Gastroesophageal sphincter (tissue), 4 donors: ENCODE measurements at regions not wholly inside any gene's neighbourhood (a gene's known extent, or its start where the extent isn't known, plus 50 kb on each side); places are given as distances from the start of the nearest gene placed in this dataset.

Experiments used
- ATAC-seq: fragments of 150-250 bp; one replicate; pipeline ENCODE4 v1.9.1; 2016; ENCODE audit warnings: mild to moderate bottlenecking, moderate library complexity
- H3K27ac ChIP-seq, 4 donors: fragments of 200-600 bp; sonication (generic) in 3 of 4; 1 replicate in 3 of 4; 2 replicates in 1 of 4; pipeline ENCODE4 v1.5.1; 2016 to 2019
- H3K27me3 ChIP-seq: fragments of 200-600 bp; sonication (generic); one replicate; pipeline ENCODE4 v1.5.1; 2019
- H3K36me3 ChIP-seq, 2 donors: fragments of 200-600 bp; sonication (generic); one replicate each; pipeline ENCODE4 v1.5.1; 2019; ENCODE audit warnings: control low read depth in 1 of 2
- H3K4me1 ChIP-seq, 3 donors: fragments of 200-600 bp; sonication (generic); 1 replicate in 2 of 3; 2 replicates in 1 of 3; pipeline ENCODE4 v1.5.1; 2016 to 2019; ENCODE audit warnings: control low read depth in 2 of 3
- H3K4me3 ChIP-seq, 2 donors: fragments of 200-600 bp; sonication (generic); one replicate each; pipeline ENCODE4 v1.5.1; 2019; ENCODE audit warnings: mild to moderate bottlenecking in 1 of 2, moderate library complexity in 1 of 2
- H3K9me3 ChIP-seq, 3 donors: fragments of 200-600 bp; sonication (generic); one replicate each; pipeline ENCODE4 v1.5.1; 2017 to 2019; ENCODE audit warnings: control low read depth in 2 of 3
- EP300 ChIP-seq: sonication (generic); formaldehyde crosslinking; IDR thresholded peaks from one replicate; pipeline ENCODE4 v1.6.1; 2017; ENCODE audit warnings: antibody characterized with exemption, mild to moderate bottlenecking
- POLR2A ChIP-seq, 2 donors: fragments of 450-650 bp; IDR thresholded peaks; one replicate each; pipeline ENCODE4 v1.6.1; 2017; ENCODE audit warnings: antibody characterized with exemption in 2 of 2, mild to moderate bottlenecking in 2 of 2, moderate library complexity in 1 of 2
- POLR2AphosphoS5 ChIP-seq: sonication (generic); formaldehyde crosslinking; IDR thresholded peaks from one replicate; pipeline ENCODE4 v1.6.1; 2017; ENCODE audit warnings: antibody characterized with exemption
- WGBS, 2 donors: methylation state at CpG; one replicate each; pipeline ENCODE4 v1.1.5; 2018; ENCODE audit warnings: low coverage in 1 of 2; 5-methylcytosine and 5-hydroxymethylcytosine counted together
- TF ChIP-seq, protein P1 (sequence below), 4 experiments: fragments of 200-600 bp in 2 of 4; fragments of 450-650 bp in 2 of 4; sonication (generic) in 1 of 4; IDR thresholded peaks; one replicate each; pipeline ENCODE4 v1.5.1; 2017 to 2019; ENCODE audit warnings: antibody characterized with exemption in 4 of 4, mild to moderate bottlenecking in 2 of 4, moderate library complexity in 2 of 4

- WGBS, 2 donors, result 0 to 40% methylated on average over 1 to 2 of the region's 4 CpGs
- Histone ChIP-seq H3K4me1 (no peaks in the 10 kb centered on the region), H3K36me3 (no peaks in the 10 kb centered on the region), H3K4me3 (no peak overlapping the region), H3K9me3 (peaks cover 0 to 5% (median 0%) of the 10 kb centered on the region in 3 donors), H3K27me3 (peaks cover 91% of the 10 kb centered on the region), H3K27ac (no peak overlapping the region)
- TF ChIP-seq POLR2AphosphoS5 (no peak), POLR2A (IDR thresholded peaks at IDR 0.05) (no peak), EP300 (no peak)
- TF ChIP-seq, protein P1, sequence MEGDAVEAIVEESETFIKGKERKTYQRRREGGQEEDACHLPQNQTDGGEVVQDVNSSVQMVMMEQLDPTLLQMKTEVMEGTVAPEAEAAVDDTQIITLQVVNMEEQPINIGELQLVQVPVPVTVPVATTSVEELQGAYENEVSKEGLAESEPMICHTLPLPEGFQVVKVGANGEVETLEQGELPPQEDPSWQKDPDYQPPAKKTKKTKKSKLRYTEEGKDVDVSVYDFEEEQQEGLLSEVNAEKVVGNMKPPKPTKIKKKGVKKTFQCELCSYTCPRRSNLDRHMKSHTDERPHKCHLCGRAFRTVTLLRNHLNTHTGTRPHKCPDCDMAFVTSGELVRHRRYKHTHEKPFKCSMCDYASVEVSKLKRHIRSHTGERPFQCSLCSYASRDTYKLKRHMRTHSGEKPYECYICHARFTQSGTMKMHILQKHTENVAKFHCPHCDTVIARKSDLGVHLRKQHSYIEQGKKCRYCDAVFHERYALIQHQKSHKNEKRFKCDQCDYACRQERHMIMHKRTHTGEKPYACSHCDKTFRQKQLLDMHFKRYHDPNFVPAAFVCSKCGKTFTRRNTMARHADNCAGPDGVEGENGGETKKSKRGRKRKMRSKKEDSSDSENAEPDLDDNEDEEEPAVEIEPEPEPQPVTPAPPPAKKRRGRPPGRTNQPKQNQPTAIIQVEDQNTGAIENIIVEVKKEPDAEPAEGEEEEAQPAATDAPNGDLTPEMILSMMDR (IDR thresholded peaks at IDR 0.05), result no peak
- no peak for ATAC-seq
Measured at GRCh38 chr16:86773354-86773715, 195.0 kb downstream of the FOXL1 start.

DNA sequence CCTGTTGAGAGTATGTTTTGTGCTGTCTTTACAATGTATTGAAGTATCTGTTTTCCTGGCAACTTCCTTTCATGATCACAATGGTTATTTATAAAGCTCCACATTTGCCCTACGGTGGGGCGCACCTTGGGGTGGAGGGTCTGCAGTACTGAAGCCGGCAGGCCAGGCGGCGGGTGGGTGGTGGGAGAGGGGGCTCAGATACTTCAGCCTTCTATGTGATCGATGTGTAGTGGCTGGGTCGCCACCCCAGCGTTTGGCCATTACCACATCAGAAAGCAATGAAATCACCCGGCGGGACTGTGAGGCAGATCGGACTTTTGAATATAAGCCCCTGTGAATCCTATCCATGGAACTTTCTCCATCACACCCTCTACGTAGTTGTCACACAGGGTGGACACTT lies 196.6 kb downstream of the FOXL1 start:
- Histone ChIP-seq H3K36me3 (no peaks in the 10 kb centered on the region), H3K9me3 (peaks cover 0 to 5% (median 0%) of the 10 kb centered on the region in 3 donors), H3K27ac (no peak overlapping the region), H3K4me1 (no peaks in the 10 kb centered on the region), H3K27me3 (peaks cover 91% of the 10 kb centered on the region), H3K4me3 (no peak overlapping the region)
- ATAC-seq, result no peak
- WGBS, 2 donors, result 66 to 86% methylated on average over 4 to 8 of the region's 12 CpGs
- TF ChIP-seq EP300 (no peak), POLR2AphosphoS5 (no peak), POLR2A (IDR thresholded peaks at IDR 0.05) (no peak)
- TF ChIP-seq, protein P1 (IDR thresholded peaks at IDR 0.05), result no peak

DNA sequence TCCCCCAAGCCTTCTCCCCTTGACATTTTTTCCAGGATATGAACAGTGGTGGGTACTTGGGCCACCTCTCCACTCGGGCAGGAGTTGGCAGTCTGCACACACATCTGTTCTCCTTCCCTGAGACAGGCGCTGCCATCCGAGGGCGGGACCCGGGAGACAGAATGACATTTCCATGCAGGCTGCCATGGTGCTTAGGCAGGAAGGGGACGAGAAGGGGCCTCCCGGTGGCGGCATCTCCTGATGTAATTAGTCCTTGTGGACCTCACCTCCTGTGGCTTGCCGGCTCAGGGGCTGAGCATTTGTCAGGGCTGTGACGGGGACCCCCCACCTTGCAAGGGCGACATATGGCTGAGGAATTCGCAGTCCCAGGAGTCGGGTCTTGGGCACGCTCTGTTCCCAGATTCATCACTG lies 197.2 kb downstream of the FOXL1 start:
- TF ChIP-seq EP300, result no peak
- no peak for TF ChIP-seq POLR2AphosphoS5
- TF ChIP-seq POLR2A (IDR thresholded peaks at IDR 0.05), result no peak
- TF ChIP-seq, protein P1 (IDR thresholded peaks at IDR 0.05), result no peak
- H3K27me3 ChIP-seq, result peaks cover 91% of the 10 kb centered on the region
- no peaks in the 10 kb centered on the region for H3K4me1 ChIP-seq
- no peak overlapping the region for H3K4me3 ChIP-seq
- 15% methylated on average over 4 of the region's 14 CpGs; no CpG with 5 or more reads in 1 of the 2 donors for WGBS, 2 donors
- peaks cover 0 to 5% (median 0%) of the 10 kb centered on the region in 3 donors for H3K9me3 ChIP-seq
- no peak overlapping the region for H3K27ac ChIP-seq
- ATAC-seq, result no peak
- no peaks in the 10 kb centered on the region for H3K36me3 ChIP-seq

- no peaks in the 10 kb centered on the region for H3K4me1 ChIP-seq
- no peak overlapping the region for H3K4me3 ChIP-seq
- no peak overlapping the region for H3K27ac ChIP-seq
- TF ChIP-seq, protein P1 (IDR thresholded peaks at IDR 0.05), result no peak
- no peak for TF ChIP-seq EP300
- TF ChIP-seq POLR2A (IDR thresholded peaks at IDR 0.05), result no peak
- TF ChIP-seq POLR2AphosphoS5, result no peak
- peaks cover 87% of the 10 kb centered on the region for H3K27me3 ChIP-seq
- 11% methylated on average over 1 of the region's 4 CpGs; no CpG with 5 or more reads in 1 of the 2 donors for WGBS, 2 donors
- no peaks in the 10 kb centered on the region for H3K36me3 ChIP-seq
- no peaks in the 10 kb centered on the region for H3K9me3 ChIP-seq
- no peak for ATAC-seq
Measured at GRCh38 chr16:86777381-86777946, 199.1 kb downstream of the FOXL1 start.

- Histone ChIP-seq H3K4me1 (peaks cover 0 to under 1% (median 0%) of the 10 kb centered on the region in 3 donors), H3K36me3 (no peaks in the 10 kb centered on the region), H3K27me3 (peaks cover 84% of the 10 kb centered on the region), H3K9me3 (no peaks in the 10 kb centered on the region), H3K4me3 (no peak overlapping the region), H3K27ac (no peak overlapping the region)
- ATAC-seq, result no peak
- TF ChIP-seq, protein P1 (IDR thresholded peaks at IDR 0.05), result no peak
- TF ChIP-seq EP300 (no peak), POLR2A (IDR thresholded peaks at IDR 0.05) (no peak), POLR2AphosphoS5 (no peak)
- WGBS, 2 donors, result 69 to 76% methylated on average over 10 of the region's 13 CpGs
Measured at GRCh38 chr16:86778108-86778745, 199.9 kb downstream of the FOXL1 start.
